ENCODE measurements at regions not wholly inside any gene's neighbourhood (a gene's known extent, or its start where the extent isn't known, plus 50 kb on each side); places are given as distances from the start of the nearest gene placed in this dataset.
"Not testable (repeated sequence)": the region's sequence is repeated elsewhere in the genome, so short reads cannot be mapped to it uniquely, and the experiment has no call there.

- peaks cover 10% of the 10 kb centered on the region for H3K4me1 ChIP-seq (ENCODE audit: insufficient read depth, low read length)
- H2AFZ ChIP-seq (ENCODE audit: low read depth, low read length): no peak overlapping the region
- no peaks in the 10 kb centered on the region for H3K27me3 ChIP-seq (ENCODE audit: insufficient read depth, low read length)
- no peaks in the 10 kb centered on the region for H3K36me3 ChIP-seq (ENCODE audit: insufficient read depth, low read length)
- H3K4me3 ChIP-seq (ENCODE audit: low read length): no peak overlapping the region
- no peaks in the 10 kb centered on the region for H3K9me3 ChIP-seq (ENCODE audit: low read length)
Measured at GRCh38 chr6:147677647-147678046, 169.2 kb downstream of the SAMD5 start.

DNA sequence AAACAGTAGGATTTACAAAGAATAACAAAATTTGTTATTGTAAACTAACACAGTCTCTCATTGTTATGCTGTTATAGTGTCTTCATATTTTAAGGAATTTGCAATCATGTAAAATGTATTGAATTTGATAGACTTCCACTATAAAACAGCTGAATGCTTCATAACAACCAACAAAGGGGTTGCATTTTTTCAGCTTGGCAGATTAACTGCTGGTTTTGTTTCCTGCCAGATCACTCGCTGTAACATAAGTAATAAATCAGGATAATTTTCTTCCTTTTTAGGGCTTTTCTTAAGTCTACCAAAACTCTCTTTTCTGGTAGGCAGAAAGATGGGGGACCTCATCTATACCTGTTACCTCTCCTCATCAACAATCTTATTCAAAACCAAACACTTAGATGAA is 169.8 kb downstream of the SAMD5 start:
- no peaks in the 10 kb centered on the region for H3K27me3 ChIP-seq (ENCODE audit: insufficient read depth, low read length)
- H3K36me3 ChIP-seq (ENCODE audit: insufficient read depth, low read length): no peaks in the 10 kb centered on the region
- no peak overlapping the region for H2AFZ ChIP-seq (ENCODE audit: low read depth, low read length)
- H3K9me3 ChIP-seq (ENCODE audit: low read length): no peaks in the 10 kb centered on the region
- H3K4me3 ChIP-seq (ENCODE audit: low read length): no peak overlapping the region
- peaks cover 10% of the 10 kb centered on the region for H3K4me1 ChIP-seq (ENCODE audit: insufficient read depth, low read length)

DNA sequence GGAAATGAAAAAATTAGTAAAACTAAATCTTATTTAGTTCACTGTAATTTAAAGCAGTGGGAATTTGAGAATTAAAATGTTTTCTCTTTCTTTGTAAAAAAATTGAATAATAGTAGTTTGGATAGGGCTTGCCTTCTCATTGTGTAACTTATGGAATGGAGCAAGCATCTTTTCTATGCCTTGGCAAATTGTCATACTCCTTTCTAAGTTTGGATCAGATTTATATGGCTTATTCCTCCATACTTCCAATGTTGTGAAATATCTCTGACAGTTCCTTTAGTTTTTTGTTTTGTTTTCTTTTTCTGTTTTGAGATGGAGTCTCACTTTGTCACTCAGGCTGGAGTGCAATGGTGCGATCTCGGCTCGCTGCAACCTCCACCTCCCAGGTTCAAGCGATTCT is 176.4 kb downstream of the SAMD5 start:
- no peaks in the 10 kb centered on the region for H3K9me3 ChIP-seq (ENCODE audit: low read length)
- H3K27me3 ChIP-seq (ENCODE audit: insufficient read depth, low read length): no peaks in the 10 kb centered on the region
- no peaks in the 10 kb centered on the region for H3K4me1 ChIP-seq (ENCODE audit: insufficient read depth, low read length)

GRCh38 chr6:147689398-147689797 is 180.9 kb downstream of the SAMD5 start:
- no peaks in the 10 kb centered on the region for H3K9me3 ChIP-seq (ENCODE audit: low read length)
- no peak overlapping the region for H3K4me3 ChIP-seq (ENCODE audit: low read length)
- no peaks in the 10 kb centered on the region for H3K27me3 ChIP-seq (ENCODE audit: insufficient read depth, low read length)
- no peaks in the 10 kb centered on the region for H3K36me3 ChIP-seq (ENCODE audit: insufficient read depth, low read length)
- H2AFZ ChIP-seq (ENCODE audit: low read depth, low read length): no peak overlapping the region
- H3K4me1 ChIP-seq (ENCODE audit: insufficient read depth, low read length): no peaks in the 10 kb centered on the region

More for the DNA sequence above, 176.4 kb downstream of the SAMD5 start:
- no peaks in the 10 kb centered on the region for H3K36me3 ChIP-seq (ENCODE audit: insufficient read depth, low read length)
- no peak overlapping the region for H2AFZ ChIP-seq (ENCODE audit: low read depth, low read length)
- H3K4me3 ChIP-seq (ENCODE audit: low read length): no peak overlapping the region

- H3K9me3 ChIP-seq (ENCODE audit: low read length): no peaks in the 10 kb centered on the region
- no peaks in the 10 kb centered on the region for H3K36me3 ChIP-seq (ENCODE audit: insufficient read depth, low read length)
- no peak overlapping the region for H2AFZ ChIP-seq (ENCODE audit: low read depth, low read length)
- H3K4me1 ChIP-seq (ENCODE audit: insufficient read depth, low read length): no peaks in the 10 kb centered on the region
- H3K27me3 ChIP-seq (ENCODE audit: insufficient read depth, low read length): no peaks in the 10 kb centered on the region
- H3K4me3 ChIP-seq (ENCODE audit: low read length): no peak overlapping the region
Measured at GRCh38 chr6:147691446-147691845, 183.0 kb downstream of the SAMD5 start.

DNA sequence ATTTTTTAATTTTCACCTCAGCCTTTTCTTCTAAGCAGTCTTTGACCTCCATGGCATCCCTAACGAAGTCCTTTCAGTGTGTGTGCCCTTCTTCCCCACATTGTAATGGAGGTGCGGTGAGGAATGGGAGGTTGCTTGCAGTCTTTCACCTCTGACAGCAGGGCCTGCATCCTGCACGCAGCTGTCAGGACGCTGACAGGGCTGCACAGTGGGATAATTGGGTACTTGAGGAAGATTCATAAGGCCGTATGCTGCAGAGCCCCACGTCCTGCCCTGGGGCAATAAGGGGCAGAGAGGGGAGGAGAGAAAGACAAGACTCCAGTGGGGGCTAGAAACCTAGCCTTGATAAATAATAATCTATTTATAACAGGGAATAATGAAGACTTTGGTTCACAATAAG is 184.7 kb downstream of the SAMD5 start:
- Histone ChIP-seq H3K36me3 (ENCODE audit: insufficient read depth, low read length) (no peaks in the 10 kb centered on the region), H2AFZ (ENCODE audit: low read depth, low read length) (no peak overlapping the region), H3K27me3 (ENCODE audit: insufficient read depth, low read length) (no peaks in the 10 kb centered on the region), H3K9me3 (ENCODE audit: low read length) (no peaks in the 10 kb centered on the region), H3K4me1 (ENCODE audit: insufficient read depth, low read length) (no peaks in the 10 kb centered on the region), H3K4me3 (ENCODE audit: low read length) (no peak overlapping the region)

DNA sequence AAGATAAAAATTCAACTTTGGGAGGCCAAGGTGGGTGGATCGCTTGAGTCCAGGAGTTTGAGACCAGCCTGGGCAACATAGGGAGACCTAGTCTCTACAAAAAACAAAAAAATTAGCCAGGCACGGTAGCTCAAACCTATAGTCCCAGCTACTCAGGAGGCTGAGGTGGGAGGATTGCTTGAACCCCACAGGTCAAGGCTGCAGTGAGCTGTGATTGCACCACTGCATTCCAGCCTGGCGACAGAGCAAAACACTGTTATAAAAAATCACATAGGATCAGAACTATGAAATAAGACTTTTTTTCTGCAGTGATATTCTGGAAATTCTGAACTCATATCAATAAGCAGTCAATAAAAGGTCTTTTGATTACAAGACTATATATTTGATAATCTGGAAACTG is 186.1 kb downstream of the SAMD5 start:
- not testable (repeated sequence) for H3K4me1 ChIP-seq (ENCODE audit: insufficient read depth, low read length); H3K27me3 ChIP-seq (ENCODE audit: insufficient read depth, low read length); H2AFZ ChIP-seq (ENCODE audit: low read depth, low read length)

GRCh38 chr6:147695819-147696218 is 187.3 kb downstream of the SAMD5 start:
- no peaks in the 10 kb centered on the region for H3K9me3 ChIP-seq (ENCODE audit: low read length)
- no peak overlapping the region for H2AFZ ChIP-seq (ENCODE audit: low read depth, low read length)
- H3K4me1 ChIP-seq (ENCODE audit: insufficient read depth, low read length): no peaks in the 10 kb centered on the region
- no peaks in the 10 kb centered on the region for H3K36me3 ChIP-seq (ENCODE audit: insufficient read depth, low read length)
- no peaks in the 10 kb centered on the region for H3K27me3 ChIP-seq (ENCODE audit: insufficient read depth, low read length)
- H3K4me3 ChIP-seq (ENCODE audit: low read length): no peak overlapping the region

More for the DNA sequence above, 186.1 kb downstream of the SAMD5 start:
- H3K9me3 ChIP-seq (ENCODE audit: low read length); H3K4me3 ChIP-seq (ENCODE audit: low read length); H3K36me3 ChIP-seq (ENCODE audit: insufficient read depth, low read length): not testable (repeated sequence)

DNA sequence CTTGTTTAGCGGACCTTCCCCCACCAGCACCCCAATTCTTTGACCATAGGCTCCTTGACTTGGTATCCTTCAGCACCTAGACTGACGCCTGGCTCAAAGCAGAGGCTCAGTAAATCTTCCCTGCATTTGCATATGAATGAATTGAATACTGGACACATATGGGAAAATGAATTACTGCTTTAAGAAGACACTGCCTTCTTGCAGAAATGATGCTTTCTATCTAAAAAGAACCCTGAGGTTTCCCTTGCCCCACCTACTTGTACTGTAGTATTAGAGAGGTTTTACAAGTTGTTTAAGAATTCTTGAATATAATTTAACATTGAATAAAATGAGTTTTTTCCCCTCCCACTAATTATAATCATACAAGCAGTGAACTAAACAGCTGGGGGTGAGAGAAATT is 190.7 kb downstream of the SAMD5 start:
- Histone ChIP-seq H3K4me3 (ENCODE audit: low read length) (no peak overlapping the region), H3K4me1 (ENCODE audit: insufficient read depth, low read length) (no peaks in the 10 kb centered on the region), H3K36me3 (ENCODE audit: insufficient read depth, low read length) (no peaks in the 10 kb centered on the region), H2AFZ (ENCODE audit: low read depth, low read length) (no peak overlapping the region), H3K9me3 (ENCODE audit: low read length) (no peaks in the 10 kb centered on the region), H3K27me3 (ENCODE audit: insufficient read depth, low read length) (no peaks in the 10 kb centered on the region)

- H3K4me1 ChIP-seq (ENCODE audit: insufficient read depth, low read length): no peaks in the 10 kb centered on the region
- no peaks in the 10 kb centered on the region for H3K27me3 ChIP-seq (ENCODE audit: insufficient read depth, low read length)
- H3K36me3 ChIP-seq (ENCODE audit: insufficient read depth, low read length): no peaks in the 10 kb centered on the region
- no peaks in the 10 kb centered on the region for H3K9me3 ChIP-seq (ENCODE audit: low read length)
- H3K4me3 ChIP-seq (ENCODE audit: low read length): no peak overlapping the region
- H2AFZ ChIP-seq (ENCODE audit: low read depth, low read length): no peak overlapping the region
Measured at GRCh38 chr6:147699637-147700036, 191.1 kb downstream of the SAMD5 start.

DNA sequence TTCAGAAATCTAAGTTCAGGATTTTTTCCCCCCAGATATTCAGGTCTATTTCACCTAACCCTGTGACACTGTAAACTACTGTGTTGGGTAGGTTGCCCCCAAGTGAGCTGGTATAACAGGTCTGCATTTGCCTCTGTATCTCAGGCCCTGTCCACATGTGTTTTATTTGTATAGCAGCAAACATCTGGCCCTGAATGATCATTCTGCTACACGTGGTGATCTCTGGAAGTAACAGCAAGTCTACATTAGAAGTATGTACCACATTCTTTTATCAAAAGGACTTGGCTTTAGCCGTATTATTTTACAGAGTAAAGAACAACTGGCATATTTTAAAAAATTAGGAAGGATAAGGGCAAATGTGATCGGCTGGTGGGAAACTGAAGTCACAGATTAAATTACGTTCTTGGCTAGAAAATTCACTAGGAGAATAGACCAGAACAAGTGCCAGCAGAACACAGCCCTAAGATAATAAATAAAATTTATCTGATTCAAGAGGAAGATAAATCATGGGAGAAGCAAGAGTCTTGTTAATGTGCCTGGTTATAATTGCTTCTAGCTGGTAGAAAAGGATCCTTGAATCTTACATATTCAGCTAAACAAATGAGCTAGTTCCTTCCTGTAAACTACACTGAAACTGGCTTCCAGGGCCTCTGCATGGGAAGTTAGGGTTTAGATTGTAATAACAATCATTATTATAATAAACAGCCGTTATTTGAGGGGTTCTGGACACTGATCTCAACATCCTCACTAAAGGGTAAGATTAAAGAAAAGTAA is 192.1 kb downstream of the SAMD5 start:
- H3K36me3 ChIP-seq (ENCODE audit: insufficient read depth, low read length): no peaks in the 10 kb centered on the region

GRCh38 chr6:147704691-147705090 is 196.2 kb downstream of the SAMD5 start:
- Histone ChIP-seq H3K27me3 (ENCODE audit: insufficient read depth, low read length) (peaks cover 2% of the 10 kb centered on the region), H3K36me3 (ENCODE audit: insufficient read depth, low read length) (no peaks in the 10 kb centered on the region), H2AFZ (ENCODE audit: low read depth, low read length) (no peak overlapping the region), H3K4me3 (ENCODE audit: low read length) (no peak overlapping the region), H3K9me3 (ENCODE audit: low read length) (no peaks in the 10 kb centered on the region), H3K4me1 (ENCODE audit: insufficient read depth, low read length) (no peaks in the 10 kb centered on the region)

More for the DNA sequence above, 192.1 kb downstream of the SAMD5 start:
- no peaks in the 10 kb centered on the region for H3K9me3 ChIP-seq (ENCODE audit: low read length)
- no peaks in the 10 kb centered on the region for H3K4me1 ChIP-seq (ENCODE audit: insufficient read depth, low read length)
- no peak overlapping the region for H3K4me3 ChIP-seq (ENCODE audit: low read length)
- no peaks in the 10 kb centered on the region for H3K27me3 ChIP-seq (ENCODE audit: insufficient read depth, low read length)
- no peak overlapping the region for H2AFZ ChIP-seq (ENCODE audit: low read depth, low read length)

DNA sequence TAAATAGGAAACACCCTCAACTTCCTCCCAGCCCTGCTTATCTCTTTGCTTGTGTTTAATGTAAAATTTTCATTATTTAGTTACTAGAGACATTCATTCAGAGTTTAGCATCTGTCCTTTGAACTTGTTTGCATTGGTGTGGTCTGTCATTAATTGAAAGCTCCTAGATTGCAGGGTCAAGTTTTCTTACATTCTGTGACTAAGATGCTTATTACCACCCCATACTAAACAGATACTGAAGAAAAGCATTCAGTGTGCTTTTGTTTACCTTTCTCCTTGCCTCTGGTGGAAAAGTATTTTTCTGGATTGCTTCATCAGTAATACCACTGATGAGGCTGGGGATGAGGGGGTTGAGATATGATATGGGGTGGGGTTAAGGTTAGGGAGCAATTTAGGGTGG is 199.0 kb downstream of the SAMD5 start:
- H3K4me3 ChIP-seq (ENCODE audit: low read length): no peak overlapping the region
- H3K27me3 ChIP-seq (ENCODE audit: insufficient read depth, low read length): peaks cover 2% of the 10 kb centered on the region
- H3K9me3 ChIP-seq (ENCODE audit: low read length): no peaks in the 10 kb centered on the region
- H2AFZ ChIP-seq (ENCODE audit: low read depth, low read length): no peak overlapping the region
- H3K36me3 ChIP-seq (ENCODE audit: insufficient read depth, low read length): no peaks in the 10 kb centered on the region
- no peaks in the 10 kb centered on the region for H3K4me1 ChIP-seq (ENCODE audit: insufficient read depth, low read length)

GRCh38 chr6:147708170-147708569 is 199.7 kb downstream of the SAMD5 start:
- Histone ChIP-seq H3K9me3 (ENCODE audit: low read length) (no peaks in the 10 kb centered on the region), H3K4me3 (ENCODE audit: low read length) (no peak overlapping the region), H3K27me3 (ENCODE audit: insufficient read depth, low read length) (peaks cover 2% of the 10 kb centered on the region), H2AFZ (ENCODE audit: low read depth, low read length) (no peak overlapping the region), H3K36me3 (ENCODE audit: insufficient read depth, low read length) (no peaks in the 10 kb centered on the region), H3K4me1 (ENCODE audit: insufficient read depth, low read length) (no peaks in the 10 kb centered on the region)
